Globus pallidus (tissue), 1 donor: ENCODE measurements at regions not wholly inside any gene's neighbourhood (a gene's known extent, or its start where the extent isn't known, plus 50 kb on each side); places are given as distances from the start of the nearest gene placed in this dataset.

Source experiments
- DNase-seq: peaks from one replicate; pipeline ENCODE4 v3.0.0-alpha.2; 2015; ENCODE audit warnings: low spot score

DNA sequence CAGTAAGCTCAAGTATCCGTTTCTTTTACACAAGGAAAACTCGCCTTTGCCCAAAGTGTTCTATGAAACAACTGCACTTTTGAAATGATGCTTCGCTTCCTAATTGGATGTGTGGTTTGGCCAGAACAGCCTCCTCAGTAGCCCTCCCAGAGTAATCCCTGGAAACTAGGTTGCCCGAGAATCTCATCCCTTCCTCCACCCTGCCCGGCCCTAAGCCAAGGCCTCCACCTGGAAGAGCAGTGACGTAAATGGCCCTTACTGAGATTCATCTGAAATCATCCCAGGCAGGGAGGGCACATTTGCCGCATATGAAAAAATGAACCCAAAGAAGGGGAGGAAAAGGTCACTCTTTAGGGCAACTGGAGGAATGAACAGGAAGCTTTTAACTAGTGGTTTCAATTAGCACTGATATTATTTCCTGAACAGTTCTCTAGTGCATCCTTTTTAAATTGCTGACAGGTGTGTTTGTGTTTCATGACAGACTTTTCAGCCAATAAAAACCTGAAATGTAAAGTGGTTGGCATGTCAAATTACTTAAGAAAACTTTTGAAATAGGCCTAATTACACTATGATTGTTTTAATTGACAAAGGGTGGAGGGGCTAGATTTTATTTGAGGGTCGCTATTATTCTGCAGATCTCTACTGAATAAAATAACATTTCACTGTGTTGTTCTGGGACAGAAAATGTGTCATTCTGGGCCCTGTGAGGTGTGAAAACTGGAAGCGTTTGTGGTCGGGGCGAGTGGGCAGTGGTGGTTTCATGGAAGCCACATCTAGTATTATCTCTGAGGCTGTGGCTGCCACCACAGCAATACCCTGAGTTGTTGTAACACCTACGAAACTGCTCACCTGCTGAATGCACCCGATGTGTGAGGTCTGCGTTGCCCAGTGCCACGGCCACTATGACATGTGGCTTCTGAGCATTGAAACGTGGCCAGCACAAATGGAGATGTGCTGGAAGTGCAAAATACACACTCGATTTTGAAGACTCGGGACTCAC, 112.1 kb downstream of the ZIC5 start:
- DNase-seq = no peak

DNA sequence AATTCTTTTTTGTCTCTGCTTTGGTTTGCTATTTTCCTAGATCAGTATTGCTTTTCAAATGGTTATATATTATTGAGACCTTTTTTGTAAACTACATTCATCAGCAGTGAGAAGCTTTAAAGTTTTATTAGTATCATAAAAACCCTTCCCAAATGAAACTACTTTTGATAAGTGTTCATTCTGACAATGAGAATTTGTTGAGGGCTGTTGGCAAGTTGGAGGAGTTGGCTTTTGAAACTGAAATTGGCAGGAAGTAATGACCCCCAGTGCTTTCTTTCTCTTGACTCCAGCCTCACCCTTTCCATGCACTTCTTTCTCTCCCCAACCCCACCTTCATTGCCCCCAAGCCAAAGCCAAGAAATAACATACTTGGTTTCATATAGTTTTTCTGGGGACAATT, 113.8 kb downstream of the ZIC5 start:
- no peak for DNase-seq

DNA sequence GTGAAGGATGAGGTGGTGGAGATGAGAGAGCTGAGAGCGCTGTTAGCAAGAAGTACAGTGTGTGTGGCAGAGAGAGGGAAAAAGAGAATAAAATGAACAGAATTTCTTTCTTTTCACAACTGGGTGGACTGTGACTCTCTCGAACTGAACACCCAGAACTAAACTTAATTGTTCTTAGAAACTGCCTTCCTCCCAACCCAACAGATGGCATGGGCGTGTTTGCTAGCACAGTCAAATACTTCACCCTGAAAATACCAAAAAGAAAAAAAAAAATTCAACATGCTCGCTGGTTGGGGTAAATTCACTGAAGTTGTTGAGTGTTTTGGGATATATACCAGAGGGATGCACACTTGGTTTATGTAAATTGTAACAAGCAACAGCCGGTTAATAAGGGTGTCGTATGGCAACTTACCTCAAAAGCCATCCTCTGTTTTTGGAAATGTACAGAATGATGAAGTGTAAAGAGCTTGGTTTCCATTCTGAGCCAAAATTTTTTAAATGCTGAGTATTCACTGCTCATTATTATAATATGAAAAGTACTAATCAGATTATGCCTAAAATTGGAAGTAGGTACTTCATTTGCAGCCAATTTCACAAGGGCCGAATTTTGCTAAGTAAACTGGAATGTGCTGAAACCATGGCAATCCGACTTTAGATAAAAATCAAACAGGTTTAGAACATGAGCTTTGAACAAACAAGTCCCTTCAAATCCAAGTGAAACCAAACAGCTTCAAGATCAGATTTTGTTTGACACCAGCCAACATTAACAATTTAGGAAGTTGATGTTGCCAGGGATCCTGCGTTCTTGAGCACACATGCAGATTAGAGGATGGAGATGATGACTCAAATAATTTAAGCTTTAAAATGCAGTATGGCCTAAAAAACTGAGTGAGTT, 115.8 kb downstream of the ZIC5 start:
- DNase-seq = no peak

GRCh38 chr13:99854366-99854765, 117.2 kb downstream of the ZIC5 start:
- no peak for DNase-seq

DNA sequence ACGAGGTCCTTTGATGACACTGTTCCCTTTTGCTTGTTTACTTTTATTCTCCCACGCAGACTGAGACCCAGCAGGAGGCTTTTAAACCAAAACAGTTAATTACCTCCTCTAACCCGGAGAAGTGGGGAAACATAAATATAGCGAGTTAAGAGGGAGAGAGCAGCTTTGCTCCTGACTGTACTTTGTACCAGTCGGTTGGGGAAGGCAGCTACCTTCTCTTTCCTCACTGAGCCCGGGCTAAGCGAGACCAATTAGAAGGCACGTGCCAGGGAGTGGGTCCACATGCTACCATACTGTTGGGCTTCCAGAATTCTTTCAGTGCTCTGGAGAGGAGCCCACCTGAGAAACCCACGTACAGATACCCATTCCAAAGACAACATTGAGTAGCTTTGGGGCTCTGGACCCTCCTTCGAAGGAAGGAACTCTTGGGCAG, 124.2 kb downstream of the ZIC5 start:
- no peak for DNase-seq

DNA sequence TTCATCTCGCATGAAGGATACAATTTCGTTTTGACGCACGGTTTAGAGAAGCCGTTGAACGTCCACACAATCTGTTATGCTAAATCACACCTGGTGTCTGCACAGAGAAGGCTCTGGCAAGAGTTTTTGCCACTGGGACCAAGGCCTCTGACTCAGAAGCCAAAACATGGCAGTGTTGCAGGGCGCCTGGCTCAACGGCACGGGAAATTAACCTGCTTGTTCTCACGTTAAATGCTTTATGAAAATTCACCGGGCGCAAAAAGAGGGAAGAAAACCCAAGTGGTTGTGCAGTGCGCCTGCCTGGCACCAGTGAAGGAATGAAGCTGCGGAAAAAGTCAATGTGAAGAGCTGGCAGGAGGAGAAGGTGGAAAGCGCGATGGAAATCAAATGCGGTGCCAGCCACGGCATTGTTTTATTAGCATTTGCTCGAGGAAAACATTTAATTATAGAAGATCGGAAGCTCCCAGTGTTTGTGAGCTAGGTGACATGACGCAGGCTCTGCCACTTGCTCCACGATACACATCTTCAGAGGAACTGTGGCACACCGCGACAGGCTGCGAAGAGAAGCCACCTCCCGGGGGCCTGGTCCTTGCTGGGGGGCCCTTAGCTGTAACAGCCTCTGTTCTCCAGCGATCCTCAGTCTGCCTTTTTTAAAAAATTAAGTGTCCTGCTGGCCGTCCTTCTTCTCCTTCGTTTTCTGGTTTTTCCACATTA, 126.2 kb downstream of the ZIC5 start:
- no peak for DNase-seq

GRCh38 chr13:99844421-99844820, 127.1 kb downstream of the ZIC5 start:
- no peak for DNase-seq

GRCh38 chr13:99843872-99844271, 127.7 kb downstream of the ZIC5 start:
- DNase-seq = no peak

- no peak for DNase-seq
These were observed 129.2 kb downstream of the ZIC5 start for GRCh38 chr13:99842405-99842804.

- DNase-seq = no peak
These were observed 135.3 kb downstream of the ZIC5 start for GRCh38 chr13:99836291-99836690.

GRCh38 chr13:99835442-99835841, 136.1 kb downstream of the ZIC5 start:
- DNase-seq = no peak

GRCh38 chr13:99834246-99834645, 137.3 kb downstream of the ZIC5 start:
- no peak for DNase-seq

GRCh38 chr13:99832347-99832746, 139.2 kb downstream of the ZIC5 start:
- no peak for DNase-seq

- no peak for DNase-seq
These were observed 140.6 kb downstream of the ZIC5 start for GRCh38 chr13:99830931-99831330.

DNA sequence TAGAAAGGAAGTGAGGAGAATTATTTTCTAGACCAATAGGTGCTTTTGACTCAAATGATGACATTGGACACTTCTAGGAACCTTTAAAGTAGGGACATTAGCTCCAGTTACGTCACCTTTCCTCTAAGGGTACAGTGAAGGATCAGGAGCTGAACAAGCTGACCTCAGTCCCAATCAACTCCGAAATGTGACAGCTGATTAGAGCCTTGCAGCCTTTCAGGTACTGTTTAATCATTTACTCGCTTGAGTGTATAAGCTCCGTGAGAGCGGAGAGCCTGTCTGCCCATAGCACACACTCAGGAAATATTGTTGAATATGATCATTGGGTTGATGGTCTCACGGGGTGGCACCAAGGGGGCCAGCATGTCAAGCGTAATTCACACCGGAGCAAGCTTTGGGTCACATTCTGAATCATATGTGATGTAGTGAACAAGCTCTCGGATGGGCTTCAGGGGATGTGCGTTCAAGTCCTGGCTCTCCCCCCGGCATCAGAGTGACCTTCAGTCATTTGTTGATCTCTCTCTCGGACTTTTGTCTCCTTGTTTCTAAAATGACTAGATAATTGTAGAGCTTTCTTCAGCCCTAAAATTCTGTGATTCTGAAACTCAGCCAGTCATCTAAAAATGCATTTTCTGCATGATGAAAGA, 141.9 kb downstream of the ZIC5 start:
- DNase-seq = no peak

GRCh38 chr13:99829161-99829560, 142.4 kb downstream of the ZIC5 start:
- no peak for DNase-seq

GRCh38 chr13:99828735-99829134, 142.8 kb downstream of the ZIC5 start:
- DNase-seq = no peak

GRCh38 chr13:99828123-99828522, 143.4 kb downstream of the ZIC5 start:
- no peak for DNase-seq

DNA sequence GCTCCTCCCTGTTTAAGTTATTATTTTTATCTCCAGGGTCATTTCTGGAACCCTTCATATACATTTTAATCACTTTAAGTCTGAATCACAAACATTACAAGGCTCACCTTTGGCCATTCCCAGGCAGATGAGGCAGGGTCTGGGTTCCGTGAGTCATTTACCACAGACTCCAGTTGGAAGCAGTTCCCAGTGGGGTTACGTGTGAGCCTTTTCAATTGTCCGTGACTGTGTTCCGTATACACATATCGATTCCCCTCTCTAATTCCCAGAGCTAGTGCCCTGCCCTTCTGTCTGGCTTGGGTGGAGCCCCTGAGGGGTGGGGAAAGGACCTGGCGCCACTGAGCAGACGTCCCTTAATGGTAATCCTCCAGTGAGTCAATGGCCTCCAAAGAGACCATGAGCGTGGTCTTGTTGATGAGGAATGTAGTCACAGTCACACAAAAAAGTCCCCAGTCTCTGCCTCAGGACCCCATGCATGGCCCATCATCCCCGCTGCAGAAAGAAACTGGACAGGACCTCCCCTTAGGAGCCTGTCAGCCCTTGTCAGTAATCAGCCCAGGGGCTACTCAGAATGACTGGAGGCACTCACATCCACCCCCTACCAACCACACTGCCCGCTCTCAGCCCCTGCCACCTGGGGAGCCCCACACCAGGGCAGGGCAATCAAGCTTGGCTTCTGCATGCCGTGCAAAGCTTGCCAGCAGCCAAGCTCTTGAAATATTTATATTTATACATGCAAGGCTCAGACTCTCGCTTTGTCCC, 144.4 kb downstream of the ZIC5 start:
- DNase-seq = no peak

DNA sequence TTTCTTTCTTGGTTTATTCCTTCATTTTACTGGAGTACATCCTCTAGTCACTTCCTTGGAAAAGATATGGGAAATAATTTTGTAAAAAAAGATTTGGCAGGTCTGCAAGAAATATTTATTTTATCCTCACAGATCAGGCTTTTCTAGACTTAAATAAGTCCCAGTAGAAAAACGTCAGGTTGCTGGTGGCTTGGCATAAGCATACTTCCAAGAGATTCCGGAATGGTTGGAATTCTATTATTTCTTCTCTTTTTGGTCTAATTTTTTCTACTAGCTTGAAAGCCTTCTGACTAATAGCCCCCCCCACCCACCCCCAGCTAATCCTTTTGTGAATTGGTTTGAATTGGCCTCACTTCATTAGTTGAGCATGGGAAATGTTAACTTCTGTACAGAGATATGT, 147.6 kb downstream of the ZIC5 start:
- no peak for DNase-seq

- DNase-seq = no peak
These were observed 148.7 kb downstream of the ZIC5 start for GRCh38 chr13:99822820-99823219.
